GM23338 (cell line): ENCODE measurements at regions not wholly inside any gene's neighbourhood (a gene's known extent, or its start where the extent isn't known, plus 50 kb on each side); places are given as distances from the start of the nearest gene placed in this dataset.

ENCODE experiments used
- ATAC-seq: fragments of 200-7000 bp; cut with Tn5 transposase; 3 replicates; pipeline ENCODE4 v1.9.1; 2020
- DNase-seq: peaks from one replicate; pipeline ENCODE4 v3.0.0-alpha.2; 2015; ENCODE audit warnings: low spot score
- H2AFZ ChIP-seq: fragments of 200-600 bp; sonication (generic); 2 replicates; pipeline ENCODE4 v1.8.0; 2016; ENCODE audit warnings: antibody characterized with exemption, mild to moderate bottlenecking, moderate library complexity
- H3F3A ChIP-seq: fragments of 200-600 bp; sonication (generic); replicated peaks from 2 replicates; pipeline ENCODE4 v1.8.0; 2017; ENCODE audit warnings: antibody characterized with exemption, mixed run types, low read depth
- H3K27ac ChIP-seq: fragments of 200-600 bp; sonication (generic); 2 replicates; pipeline ENCODE4 v1.6.1; 2016; ENCODE audit warnings: low read depth
- H3K27me3 ChIP-seq: fragments of 200-600 bp; sonication (generic); 2 replicates; pipeline ENCODE4 v1.8.0; 2016; ENCODE audit warnings: mild to moderate bottlenecking, mixed run types, moderate library complexity; ENCODE audit not compliant: insufficient read depth
- H3K36me3 ChIP-seq: fragments of 200-600 bp; sonication (generic); 2 replicates; pipeline ENCODE4 v1.8.0; 2016; ENCODE audit warnings: mild to moderate bottlenecking; ENCODE audit not compliant: insufficient read depth
- H3K4me1 ChIP-seq: fragments of 200-600 bp; sonication (generic); 2 replicates; pipeline ENCODE4 v1.8.0; 2016; ENCODE audit warnings: mild to moderate bottlenecking, moderate library complexity; ENCODE audit not compliant: insufficient read depth
- H3K4me2 ChIP-seq: fragments of 200-600 bp; sonication (generic); 2 replicates; pipeline ENCODE4 v1.7.1; 2017; ENCODE audit warnings: mixed run types
- H3K4me3 ChIP-seq: fragments of 200-600 bp; sonication (generic); 2 replicates; pipeline ENCODE4 v1.6.1; 2016; ENCODE audit warnings: mixed run types
- H3K79me2 ChIP-seq: fragments of 200-600 bp; sonication (generic); replicated peaks from 2 replicates; pipeline ENCODE4 v1.8.0; 2017; ENCODE audit warnings: mild to moderate bottlenecking; ENCODE audit not compliant: insufficient read depth
- H3K9me2 ChIP-seq: fragments of 200-600 bp; sonication (generic); 2 replicates; pipeline ENCODE4 v1.8.0; 2017; ENCODE audit not compliant: insufficient read depth
- H4K20me1 ChIP-seq: fragments of 200-600 bp; sonication (generic); replicated peaks from 2 replicates; pipeline ENCODE4 v1.8.0; 2017; ENCODE audit warnings: mild to moderate bottlenecking; ENCODE audit not compliant: insufficient read depth
- H3K27ac Mint-ChIP-seq: 2 replicates; pipeline ENCODE4 v1.8.0; 2020; ENCODE audit warnings: inconsistent platforms, mild to moderate bottlenecking, moderate library complexity, mixed read lengths
- H3K27me3 Mint-ChIP-seq: 3 replicates; pipeline ENCODE4 v1.8.0; 2022; ENCODE audit warnings: low read depth, mild to moderate bottlenecking, moderate library complexity, mixed read lengths, inconsistent platforms; ENCODE audit not compliant: insufficient read depth, poor library complexity
- H3K36me3 Mint-ChIP-seq: 3 replicates; pipeline ENCODE4 v1.8.0; 2021; ENCODE audit warnings: low read depth, mild to moderate bottlenecking, inconsistent platforms, moderate library complexity, mixed read lengths
- H3K4me1 Mint-ChIP-seq: 3 replicates; pipeline ENCODE4 v1.8.0; 2020; ENCODE audit warnings: mild to moderate bottlenecking, inconsistent platforms, mixed read lengths
- H3K4me3 Mint-ChIP-seq: 3 replicates; pipeline ENCODE4 v1.8.0; 2021; ENCODE audit warnings: moderate library complexity, mild to moderate bottlenecking, inconsistent platforms, mixed read lengths
- H3K9me3 Mint-ChIP-seq: 3 replicates; pipeline ENCODE4 v1.8.0; 2020; ENCODE audit warnings: moderate library complexity, mild to moderate bottlenecking, inconsistent platforms, mixed read lengths
- CREB1 ChIP-seq: fragments of 250-450 bp; sonication (Bioruptor Pico); IDR thresholded peaks from 2 replicates; pipeline ENCODE4 v1.5.0; 2020; ENCODE audit warnings: low read depth, mild to moderate bottlenecking, moderate library complexity
- CTCF ChIP-seq, 2 experiments: fragments of 200-600 bp in 1 of 2; sonication (generic) in 1 of 2; conservative IDR thresholded peaks; 2 replicates each; pipeline versions ENCODE4 v1.5.1 to v1.6.1; 2016 to 2017; ENCODE audit warnings: antibody characterized with exemption in 2 of 2, low read depth in 2 of 2, mild to moderate bottlenecking in 2 of 2, moderate library complexity in 1 of 2
- ETS1 ChIP-seq: IDR thresholded peaks from 2 replicates; pipeline ENCODE4 v1.6.1; 2016; ENCODE audit warnings: antibody characterized with exemption
- EZH2 ChIP-seq: fragments of 200-600 bp; sonication (generic); IDR thresholded peaks from one replicate; pipeline ENCODE4 v1.8.0; 2017; ENCODE audit warnings: antibody characterized with exemption, mild to moderate bottlenecking, low read depth; ENCODE audit not compliant: unreplicated experiment
- NANOG ChIP-seq: IDR thresholded peaks from 2 replicates; pipeline ENCODE4 v1.6.1; 2016; ENCODE audit warnings: antibody characterized with exemption, borderline replicate concordance
- POLR2AphosphoS5 ChIP-seq: IDR thresholded peaks from 2 replicates; pipeline ENCODE4 v1.6.1; 2016; ENCODE audit warnings: antibody characterized with exemption, low read depth
- STAT1 ChIP-seq: IDR thresholded peaks from one replicate; pipeline ENCODE4 v1.6.1; 2016; ENCODE audit warnings: antibody characterized with exemption; ENCODE audit not compliant: unreplicated experiment
- ZNF114 ChIP-seq: fragments of 250-450 bp; sonication (Bioruptor Pico); IDR thresholded peaks from 2 replicates; pipeline ENCODE4 v1.5.0; 2020; ENCODE audit warnings: mild to moderate bottlenecking, moderate library complexity
- ZNF331 ChIP-seq: fragments of 250-450 bp; sonication (Bioruptor Pico); IDR thresholded peaks from 2 replicates; pipeline ENCODE4 v1.5.0; 2020; ENCODE audit warnings: low read depth, mild to moderate bottlenecking, moderate library complexity
- ZNF462 ChIP-seq: fragments of 250-450 bp; sonication (Bioruptor Pico); IDR thresholded peaks from 2 replicates; pipeline ENCODE4 v1.5.0; 2020; ENCODE audit warnings: mild to moderate bottlenecking, moderate library complexity
- TF ChIP-seq, protein P1 (sequence below): IDR thresholded peaks from one replicate; pipeline ENCODE4 v1.6.1; 2018; ENCODE audit warnings: antibody characterized with exemption; ENCODE audit not compliant: unreplicated experiment

GRCh38 chr5:174431504-174431903, 292.9 kb upstream of the MSX2 start (continued):
- TF ChIP-seq ETS1 (no peak), POLR2AphosphoS5 (no peak), ZNF114 (CRISPR knock-in tag) (no peak), EZH2 (no peak), CTCF (conservative IDR thresholded peaks at IDR 0.05; ENCODE audit: low read depth in 2 of 2) (no peak), NANOG (no peak), ZNF331 (CRISPR knock-in tag) (no peak), STAT1 (no peak), CREB1 (CRISPR knock-in tag) (no peak)

DNA sequence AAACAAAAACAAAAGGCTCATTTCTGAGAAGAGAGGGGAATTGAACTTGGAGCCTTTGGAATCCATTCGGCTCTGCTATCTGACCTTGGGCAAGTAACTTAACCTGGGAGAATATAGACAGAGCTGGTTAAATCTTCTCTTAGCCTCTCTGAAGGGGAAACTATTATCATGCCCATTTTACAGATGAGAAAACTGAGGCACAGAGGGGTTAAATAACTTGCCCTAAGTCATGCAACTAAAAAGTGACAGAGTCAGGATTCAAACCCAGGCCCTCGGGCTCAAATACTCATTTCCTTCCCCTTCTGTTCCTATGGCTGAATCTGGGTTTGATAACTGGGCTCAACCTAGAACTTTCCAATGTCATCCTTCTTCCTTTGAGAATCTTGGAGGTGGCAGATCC, 291.3 kb upstream of the MSX2 start:
- no peak overlapping the region for H3K4me2 ChIP-seq
- no peaks in the 10 kb centered on the region for H3K27me3 ChIP-seq
- Mint-ChIP-seq H3K4me1 (peaks cover 2% of the 10 kb centered on the region; the same call in 1 of the 3 replicates), H3K36me3 (no peaks in the 10 kb centered on the region), H3K27ac (no peak overlapping the region), H3K4me3 (no peak overlapping the region), H3K27me3 (no peaks in the 10 kb centered on the region), H3K9me3 (no peaks in the 10 kb centered on the region)
- no peak for DNase-seq
- H2AFZ ChIP-seq: no peak overlapping the region
- no peak for ATAC-seq
- H3K4me3 ChIP-seq: no peak overlapping the region
- H3K79me2 ChIP-seq: no peaks in the 10 kb centered on the region
- H3K36me3 ChIP-seq: no peaks in the 10 kb centered on the region
- no peaks in the 10 kb centered on the region for H4K20me1 ChIP-seq
- H3K9me2 ChIP-seq: peaks cover 4% of the 10 kb centered on the region; the same call in 1 of the 2 replicates
- H3K27ac ChIP-seq: no peak overlapping the region
- H3K4me1 ChIP-seq: no peaks in the 10 kb centered on the region
- no peaks in the 10 kb centered on the region for H3F3A ChIP-seq
- TF ChIP-seq ZNF114 (CRISPR knock-in tag): no peak
- TF ChIP-seq, protein P1, sequence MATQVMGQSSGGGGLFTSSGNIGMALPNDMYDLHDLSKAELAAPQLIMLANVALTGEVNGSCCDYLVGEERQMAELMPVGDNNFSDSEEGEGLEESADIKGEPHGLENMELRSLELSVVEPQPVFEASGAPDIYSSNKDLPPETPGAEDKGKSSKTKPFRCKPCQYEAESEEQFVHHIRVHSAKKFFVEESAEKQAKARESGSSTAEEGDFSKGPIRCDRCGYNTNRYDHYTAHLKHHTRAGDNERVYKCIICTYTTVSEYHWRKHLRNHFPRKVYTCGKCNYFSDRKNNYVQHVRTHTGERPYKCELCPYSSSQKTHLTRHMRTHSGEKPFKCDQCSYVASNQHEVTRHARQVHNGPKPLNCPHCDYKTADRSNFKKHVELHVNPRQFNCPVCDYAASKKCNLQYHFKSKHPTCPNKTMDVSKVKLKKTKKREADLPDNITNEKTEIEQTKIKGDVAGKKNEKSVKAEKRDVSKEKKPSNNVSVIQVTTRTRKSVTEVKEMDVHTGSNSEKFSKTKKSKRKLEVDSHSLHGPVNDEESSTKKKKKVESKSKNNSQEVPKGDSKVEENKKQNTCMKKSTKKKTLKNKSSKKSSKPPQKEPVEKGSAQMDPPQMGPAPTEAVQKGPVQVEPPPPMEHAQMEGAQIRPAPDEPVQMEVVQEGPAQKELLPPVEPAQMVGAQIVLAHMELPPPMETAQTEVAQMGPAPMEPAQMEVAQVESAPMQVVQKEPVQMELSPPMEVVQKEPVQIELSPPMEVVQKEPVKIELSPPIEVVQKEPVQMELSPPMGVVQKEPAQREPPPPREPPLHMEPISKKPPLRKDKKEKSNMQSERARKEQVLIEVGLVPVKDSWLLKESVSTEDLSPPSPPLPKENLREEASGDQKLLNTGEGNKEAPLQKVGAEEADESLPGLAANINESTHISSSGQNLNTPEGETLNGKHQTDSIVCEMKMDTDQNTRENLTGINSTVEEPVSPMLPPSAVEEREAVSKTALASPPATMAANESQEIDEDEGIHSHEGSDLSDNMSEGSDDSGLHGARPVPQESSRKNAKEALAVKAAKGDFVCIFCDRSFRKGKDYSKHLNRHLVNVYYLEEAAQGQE: no peak
- no peak for TF ChIP-seq CTCF (conservative IDR thresholded peaks at IDR 0.05; ENCODE audit: low read depth in 2 of 2)
- TF ChIP-seq ZNF462 (CRISPR knock-in tag): no peak
